Stimulated activated naive CD4-positive, alpha-beta T cell (primary cell): ENCODE measurements at regions not wholly inside any gene's neighbourhood (a gene's known extent, or its start where the extent isn't known, plus 50 kb on each side); places are given as distances from the start of the nearest gene placed in this dataset.

Experiments
- DNase-seq, 6 experiments: peaks; one replicate each; lab custom pipeline; 2025; lab: John Stamatoyannopoulos, UW

DNA sequence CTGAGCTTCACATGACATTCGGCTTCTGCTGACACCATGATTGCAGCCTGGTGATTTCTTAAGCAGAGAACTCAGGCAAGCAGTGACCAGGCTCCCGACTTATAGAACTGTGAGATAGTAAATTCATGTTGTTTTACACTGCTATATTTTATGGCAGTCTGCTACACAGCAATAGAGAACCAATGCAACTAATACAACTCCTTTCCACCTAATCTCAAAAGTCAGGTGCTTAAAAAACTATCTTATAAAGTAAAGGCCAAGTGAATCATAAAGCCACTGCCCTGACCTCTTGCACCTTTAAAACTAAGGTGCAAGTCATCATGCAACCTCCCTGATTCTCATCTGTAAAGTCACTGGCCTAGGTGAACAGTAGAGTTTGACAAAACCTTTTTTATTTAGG is 95.3 kb upstream of the GLS start:
- DNase-seq: no peak

DNA sequence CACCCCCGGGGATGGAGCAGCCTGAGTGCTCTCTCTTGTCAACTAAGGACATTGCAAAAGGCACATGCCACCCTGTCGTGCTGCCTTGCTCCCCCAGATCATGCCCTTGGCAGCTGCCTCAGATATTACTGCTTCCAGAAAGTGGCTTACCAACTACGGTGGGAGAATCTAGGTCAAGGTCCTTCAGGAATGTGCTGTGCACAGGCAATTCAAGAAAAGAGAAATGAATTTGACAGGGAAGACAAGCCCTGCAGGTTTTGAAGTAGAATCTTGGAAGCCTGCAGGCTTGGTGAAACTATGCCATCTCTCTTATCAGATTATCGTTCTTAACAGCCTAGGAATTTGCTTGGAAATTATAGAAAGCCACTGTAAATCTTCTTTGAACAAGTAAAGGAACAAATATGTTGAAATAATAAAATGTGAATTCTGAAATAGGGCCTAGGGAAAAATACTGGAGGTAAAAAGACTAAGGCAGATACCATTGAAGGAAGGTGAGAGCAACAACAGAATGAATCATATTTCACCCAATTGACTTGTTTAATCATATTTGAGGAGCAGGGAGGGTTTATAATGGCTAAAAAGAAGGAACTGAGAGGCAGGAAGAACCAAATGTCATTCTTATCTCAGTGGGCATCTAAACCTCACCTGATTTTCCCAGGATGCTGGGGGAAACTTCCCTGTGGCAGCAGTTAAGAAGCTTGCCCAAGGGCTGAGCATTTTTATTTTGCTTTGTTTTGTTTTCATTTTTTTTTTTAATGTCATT is 94.0 kb upstream of the GLS start:
- DNase-seq: no peak

DNA sequence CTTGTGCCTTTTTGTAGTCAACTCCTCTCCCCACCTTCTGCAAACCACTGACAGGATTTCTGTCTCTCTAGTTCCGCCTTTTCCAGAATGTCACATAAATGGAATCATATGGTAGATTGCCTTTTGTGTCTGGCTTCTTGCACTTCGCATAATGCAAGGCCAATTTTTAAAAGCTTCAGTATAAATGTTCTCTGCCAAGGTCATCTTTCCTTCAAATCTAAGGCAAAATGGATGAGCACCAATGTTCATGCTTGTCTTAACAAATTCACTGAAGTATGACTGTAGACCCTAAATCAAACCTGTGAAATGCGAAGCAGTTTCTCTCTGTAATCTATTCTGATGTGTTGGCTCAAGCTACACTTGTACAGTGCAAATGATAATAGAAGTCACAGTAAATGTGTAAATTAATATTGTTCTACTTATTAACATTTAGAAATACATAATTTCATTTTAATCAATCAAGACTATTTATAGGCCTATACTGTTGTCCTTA is 92.8 kb upstream of the GLS start:
- no peak for DNase-seq

DNA sequence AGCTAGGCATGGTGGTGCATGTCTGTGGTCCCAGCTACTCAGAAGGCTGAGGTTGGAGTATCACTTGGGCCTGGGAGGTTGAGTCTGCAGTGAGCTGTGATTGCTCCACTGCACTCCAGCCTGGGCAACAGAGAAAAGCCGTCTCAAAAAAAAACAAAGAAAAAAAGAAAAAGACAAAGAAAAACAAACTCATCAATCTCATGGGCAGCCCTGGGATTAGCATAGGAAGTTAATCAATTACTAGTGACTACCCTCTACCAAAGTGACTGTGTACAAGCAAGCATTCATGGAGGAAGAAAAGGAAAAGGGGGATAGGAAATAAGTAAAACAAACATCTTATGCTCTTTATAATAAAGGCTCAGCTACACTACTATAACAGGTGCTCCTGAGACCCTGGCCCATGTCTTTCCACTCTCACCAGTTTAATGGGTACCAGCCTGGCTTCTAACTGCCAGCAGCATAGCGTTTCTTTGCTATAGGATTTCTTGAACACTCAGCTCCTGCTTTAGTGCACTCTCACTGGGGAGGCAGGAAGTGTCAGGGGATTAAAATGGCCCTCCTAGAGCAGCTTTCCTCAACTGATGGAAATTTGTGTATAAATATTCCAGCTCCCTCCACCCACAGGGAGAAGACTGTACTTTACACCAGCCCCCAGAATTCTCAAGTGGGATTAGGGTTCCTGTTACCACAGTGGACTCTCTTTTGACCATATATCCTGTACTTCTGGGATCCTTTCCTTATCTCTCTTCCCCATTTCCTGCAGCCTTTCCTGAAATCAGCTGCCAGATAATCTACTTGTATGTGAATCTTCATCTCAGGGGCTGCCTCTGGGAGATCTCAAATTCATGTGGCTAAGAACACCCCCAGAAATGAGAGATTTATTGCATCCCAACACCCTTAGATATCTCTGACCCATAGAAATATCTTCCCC is 91.3 kb upstream of the GLS start:
- no peak for DNase-seq

DNA sequence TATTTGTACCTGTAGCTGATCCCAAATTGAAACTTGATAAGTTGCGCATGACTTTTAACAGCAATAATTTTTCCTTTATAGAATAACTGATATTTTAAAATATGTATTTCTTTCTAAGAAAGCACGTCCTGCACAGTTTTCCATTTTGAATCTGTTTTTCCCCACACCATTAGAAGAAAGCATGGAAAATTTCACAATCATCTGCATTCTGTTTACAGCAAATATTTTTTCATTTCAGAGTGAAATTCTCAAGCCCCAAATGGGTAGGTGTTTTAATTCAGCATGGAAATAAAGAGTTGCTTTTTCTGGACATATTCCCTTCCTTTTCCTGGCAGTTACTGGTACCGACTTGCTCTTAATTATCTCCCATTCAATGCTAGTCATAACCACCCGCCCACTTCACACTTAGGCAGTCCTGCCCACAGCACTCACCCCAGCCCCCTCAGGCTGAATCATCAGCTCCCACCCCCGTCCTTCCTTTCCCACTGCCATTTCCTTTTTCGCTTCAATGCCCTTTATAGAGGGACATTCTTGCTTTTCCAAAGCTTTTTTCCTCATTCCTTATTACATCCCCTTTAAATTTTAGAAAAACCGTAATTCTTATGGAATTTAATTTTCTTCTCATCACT is 89.2 kb upstream of the GLS start:
- no peak for DNase-seq

DNA sequence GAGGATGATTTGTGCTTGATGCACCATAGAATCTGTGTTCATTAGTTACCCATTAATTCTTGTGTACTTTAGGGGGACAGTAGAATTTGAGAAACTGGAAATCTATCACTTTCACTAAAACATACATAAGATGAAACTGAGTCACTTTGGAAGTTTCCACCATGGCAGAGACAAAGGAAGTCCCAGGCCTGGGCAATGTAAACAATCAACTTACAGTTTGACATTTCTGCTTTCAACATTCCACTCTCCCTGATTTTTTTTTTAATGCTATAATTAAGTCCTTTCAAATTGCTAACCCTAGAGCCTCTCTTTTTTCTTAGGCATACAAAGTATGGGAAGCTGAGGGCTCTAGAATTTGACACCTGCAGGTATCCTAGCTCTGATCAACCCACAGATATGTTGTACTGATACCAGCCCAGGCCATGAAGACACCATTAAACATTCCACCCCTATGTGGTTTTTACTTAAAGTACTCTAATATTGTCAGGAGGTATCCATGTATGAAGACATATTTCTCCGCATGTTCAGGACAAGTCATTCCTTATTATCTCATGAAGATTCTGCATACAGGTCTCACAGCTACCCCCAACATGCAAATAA is 88.5 kb upstream of the GLS start:
- DNase-seq: no peak

DNA sequence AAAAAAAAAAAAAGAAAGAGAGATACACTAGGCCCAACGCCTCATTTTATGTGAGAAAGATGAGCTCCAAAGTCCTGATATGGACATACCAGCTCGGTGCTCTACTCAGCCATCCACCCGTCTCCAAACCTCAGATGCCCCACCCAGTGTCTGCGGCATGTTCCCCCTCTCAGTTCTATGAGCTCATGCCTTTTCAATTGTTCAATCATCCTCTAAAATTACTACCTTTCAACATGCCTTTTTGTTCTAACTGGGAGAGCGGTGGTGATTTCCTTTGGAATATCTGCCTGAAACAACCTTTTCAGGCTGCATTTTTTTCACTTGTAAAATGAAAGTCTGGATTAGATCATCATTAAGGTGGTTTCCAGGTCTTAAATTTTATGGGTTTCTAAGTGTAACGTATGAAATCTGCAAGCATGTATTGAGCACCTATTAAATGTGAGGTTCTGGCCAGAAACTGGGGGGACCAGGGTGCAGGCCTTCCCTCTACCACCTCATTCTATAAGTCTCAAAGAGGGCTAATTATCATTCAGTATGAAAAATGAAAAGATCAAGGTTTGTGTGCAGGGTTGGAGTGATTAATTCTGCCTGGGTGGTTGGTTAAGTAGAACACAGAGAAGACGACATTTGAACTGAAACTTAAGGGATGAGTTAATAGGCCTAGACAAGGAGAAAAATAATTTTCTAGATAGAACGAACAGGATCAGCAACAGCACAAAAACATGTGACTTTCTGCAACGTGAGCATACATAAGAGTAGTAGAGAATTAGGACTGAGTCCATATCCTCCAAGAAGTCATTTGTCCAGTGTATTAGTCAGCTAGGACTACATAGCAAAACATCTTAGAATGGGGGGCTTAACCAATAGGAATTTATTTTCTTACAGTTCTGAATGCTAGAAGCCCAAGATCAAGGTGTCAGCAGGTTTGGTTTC is 87.4 kb upstream of the GLS start:
- DNase-seq: no peak

DNA sequence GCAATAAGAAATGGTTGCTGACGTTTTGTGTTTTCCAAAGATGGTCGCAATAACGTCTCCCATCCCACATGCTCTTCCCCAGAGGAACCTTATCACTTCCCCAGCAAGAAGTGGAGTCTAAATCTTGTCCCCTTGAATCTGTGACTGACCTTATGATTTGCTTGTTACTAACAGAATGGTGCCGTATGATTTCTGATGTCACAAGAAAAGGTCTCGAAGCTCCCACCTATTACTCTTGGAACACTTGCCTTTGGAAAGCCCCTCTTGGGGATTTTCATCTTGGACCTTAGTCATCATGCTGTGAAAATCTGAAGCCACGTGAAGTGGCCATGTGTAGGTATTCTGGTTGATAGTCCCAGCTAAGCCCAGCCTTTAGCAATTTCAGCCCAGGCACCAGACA is 86.2 kb upstream of the GLS start:
- no peak for DNase-seq

DNA sequence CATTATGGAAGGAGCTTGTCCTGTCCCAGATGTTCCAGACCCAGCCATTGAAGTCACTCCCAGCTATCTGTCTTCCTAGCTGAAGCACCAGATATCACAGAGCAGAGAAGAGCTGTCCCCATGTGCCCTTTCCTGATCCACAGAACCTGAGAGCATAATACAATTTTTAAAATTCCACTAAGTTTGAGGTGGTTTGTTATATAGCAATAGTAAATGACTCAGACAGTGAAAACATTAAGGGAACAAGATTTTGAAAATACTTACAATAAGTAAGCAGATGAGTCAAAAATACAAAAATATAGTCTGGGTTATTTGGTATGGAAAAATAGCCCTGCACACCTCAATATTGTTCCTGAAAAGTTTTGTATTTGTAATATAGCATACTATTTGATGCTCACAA is 85.8 kb upstream of the GLS start:
- DNase-seq: no peak

DNA sequence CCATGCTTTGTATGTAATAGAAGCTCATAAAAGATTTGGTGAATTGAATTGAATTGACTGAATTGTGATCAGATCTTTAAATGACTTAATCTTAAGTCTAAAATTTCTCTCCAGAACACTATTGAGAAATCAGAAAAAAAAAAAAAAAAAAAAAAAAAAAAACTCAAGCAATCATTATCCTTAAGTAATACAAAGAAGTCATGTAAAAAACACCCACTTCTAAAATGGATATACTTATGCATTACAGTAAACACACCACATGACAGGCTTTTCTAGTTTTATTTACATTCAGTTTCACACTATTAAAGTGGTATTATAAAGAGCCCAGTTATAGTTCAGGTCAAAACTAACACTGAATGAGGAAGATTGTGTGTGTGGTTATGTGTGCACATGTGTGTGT is 84.9 kb upstream of the GLS start:
- no peak for DNase-seq

DNA sequence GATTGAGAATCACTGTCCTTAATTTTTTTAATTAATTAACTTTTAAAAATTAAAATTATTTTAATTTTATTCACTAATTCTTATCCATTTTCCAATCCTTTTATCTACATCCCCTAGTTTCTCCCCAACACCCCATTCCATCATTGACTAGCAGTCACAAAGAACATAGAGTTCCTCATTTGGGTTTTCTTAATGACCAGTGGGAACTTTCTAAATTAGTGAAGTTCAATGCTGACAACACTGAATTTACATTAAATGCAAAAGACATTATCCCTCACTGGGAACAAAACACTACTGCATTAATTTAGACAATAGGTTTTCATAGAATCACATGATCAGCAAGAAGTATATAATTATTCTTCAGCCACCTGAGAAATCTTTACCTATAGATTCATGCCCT is 80.6 kb upstream of the GLS start:
- no peak for DNase-seq

DNA sequence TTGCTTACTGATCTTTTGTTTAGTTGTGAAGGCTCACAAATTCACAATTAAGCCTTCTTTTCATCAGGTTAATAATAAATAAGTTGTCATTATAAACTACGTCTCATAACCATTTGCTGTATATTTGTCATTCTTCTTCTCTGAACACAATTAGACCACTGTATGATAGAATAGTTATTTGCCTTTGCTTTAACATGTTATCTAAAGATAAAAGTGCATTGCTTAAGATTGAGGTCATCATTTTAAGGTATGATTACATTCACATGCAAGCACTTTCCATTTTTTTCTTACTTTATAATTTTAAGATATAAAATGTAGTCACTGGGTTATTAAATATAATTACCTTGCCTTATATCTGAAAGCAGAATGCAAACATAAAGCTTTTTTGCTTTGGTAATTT is 80.1 kb upstream of the GLS start:
- DNase-seq: no peak

DNA sequence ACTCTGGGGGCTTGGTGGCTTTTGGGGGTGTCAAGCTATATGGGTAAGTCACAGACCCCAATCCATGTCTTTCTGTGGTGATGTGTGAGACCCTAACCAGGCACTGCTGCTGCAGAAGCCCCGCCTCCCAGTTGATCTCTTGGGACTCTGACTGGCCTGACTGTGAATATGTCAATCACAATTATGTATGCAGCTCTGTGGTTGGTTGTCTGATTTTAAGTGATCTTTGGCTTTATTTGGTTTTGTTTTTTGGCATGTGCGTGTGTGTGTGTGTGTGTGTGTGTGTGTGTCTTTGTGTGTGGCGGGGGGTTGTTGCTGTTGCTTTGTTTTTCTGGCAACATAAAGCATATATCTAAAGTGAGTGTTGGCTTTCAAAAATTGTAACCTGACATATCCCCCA is 78.5 kb upstream of the GLS start:
- no peak for DNase-seq

DNA sequence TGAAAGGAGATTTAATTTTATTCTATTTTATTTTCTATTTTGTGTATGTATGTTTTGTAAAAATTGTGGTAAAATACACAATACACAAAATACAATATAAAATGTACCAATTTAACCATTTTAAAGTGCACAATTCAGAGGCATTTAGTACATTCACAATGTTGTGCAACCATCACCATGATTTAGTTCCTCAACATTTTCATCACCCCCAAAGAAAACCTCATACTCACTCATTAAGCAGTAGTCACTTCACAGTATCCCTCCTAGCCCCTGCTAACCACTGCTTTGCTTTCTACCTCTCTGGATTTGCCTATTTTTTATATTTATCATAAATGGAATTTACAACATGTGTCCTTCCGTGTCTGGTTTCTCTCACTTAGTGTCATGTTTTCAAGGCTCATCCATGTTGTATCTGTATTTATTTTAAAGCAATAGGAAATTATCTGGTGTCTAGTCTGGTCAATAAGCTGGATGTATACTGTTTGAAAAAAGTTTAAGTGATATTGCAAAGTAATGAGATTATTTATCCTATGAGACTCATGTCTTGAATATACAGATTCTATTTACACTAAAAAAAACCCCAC is 77.9 kb upstream of the GLS start:
- DNase-seq: no peak

DNA sequence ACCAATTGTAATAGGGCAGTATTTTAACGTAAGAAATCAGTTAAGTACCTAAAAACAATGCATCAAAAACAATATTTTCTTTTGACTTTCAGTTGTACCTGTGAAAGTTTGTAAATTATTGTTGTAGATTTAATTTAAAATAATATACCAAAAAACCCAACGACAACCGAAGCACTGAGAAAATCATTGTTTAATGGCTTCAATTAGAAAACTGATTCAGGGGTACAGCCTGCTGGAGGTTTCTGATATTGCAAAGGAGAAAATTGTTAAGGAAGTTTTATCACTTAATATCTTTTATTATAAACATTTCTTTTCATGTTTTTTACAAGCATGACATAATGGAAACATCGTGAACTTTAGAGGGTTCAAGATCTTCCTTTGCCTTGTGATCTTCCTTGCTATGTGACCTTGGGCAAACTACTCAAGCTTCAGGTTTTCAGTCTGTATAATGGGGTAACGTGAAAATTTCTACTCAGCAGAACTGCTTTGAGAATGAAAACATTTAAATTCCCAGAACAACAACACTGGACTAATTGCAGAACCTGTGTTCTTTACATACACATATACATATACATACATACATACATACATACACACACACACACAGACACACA is 76.3 kb upstream of the GLS start:
- peak in 2 of 6 experiments; percentile 7 to 17 for DNase-seq

DNA sequence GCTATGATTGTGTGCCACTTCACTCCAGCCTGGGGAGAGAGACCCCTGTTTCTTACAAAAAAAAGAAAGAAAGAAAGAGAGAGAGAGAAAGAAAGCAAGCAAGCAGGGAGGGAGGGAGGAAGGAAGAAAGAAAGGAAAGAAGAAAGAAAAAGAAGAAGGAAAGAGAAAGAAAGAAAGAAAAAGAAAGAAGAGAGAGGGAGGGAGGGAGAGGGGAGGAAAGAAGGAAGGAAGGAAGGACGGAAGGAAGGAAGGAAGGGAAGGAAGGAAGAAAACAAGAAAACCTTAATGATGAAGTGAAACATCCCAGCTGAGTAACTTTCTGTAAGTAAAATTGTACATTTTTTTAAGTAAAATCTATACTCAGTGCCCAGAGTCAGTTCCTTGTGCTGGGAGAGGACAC is 75.5 kb upstream of the GLS start:
- DNase-seq: no peak

DNA sequence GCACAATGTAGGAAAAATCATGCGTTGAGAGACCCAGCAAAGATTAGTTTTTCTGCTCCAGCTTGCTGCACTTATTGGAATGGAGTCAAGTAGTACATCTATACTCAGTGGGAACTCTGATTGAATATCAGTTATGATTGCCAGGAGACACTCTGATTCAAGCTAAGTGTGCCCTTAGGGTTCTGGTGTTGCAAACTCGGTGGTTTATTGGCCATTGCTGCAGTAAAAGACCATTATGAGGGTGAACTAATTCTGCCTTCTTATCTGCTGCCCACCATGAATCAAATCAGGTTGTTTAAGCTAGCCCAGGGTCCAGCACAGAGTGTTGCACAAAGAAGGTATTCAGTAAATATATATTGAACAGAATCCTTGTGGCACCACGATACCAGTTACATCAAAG is 74.8 kb upstream of the GLS start:
- DNase-seq: no peak

DNA sequence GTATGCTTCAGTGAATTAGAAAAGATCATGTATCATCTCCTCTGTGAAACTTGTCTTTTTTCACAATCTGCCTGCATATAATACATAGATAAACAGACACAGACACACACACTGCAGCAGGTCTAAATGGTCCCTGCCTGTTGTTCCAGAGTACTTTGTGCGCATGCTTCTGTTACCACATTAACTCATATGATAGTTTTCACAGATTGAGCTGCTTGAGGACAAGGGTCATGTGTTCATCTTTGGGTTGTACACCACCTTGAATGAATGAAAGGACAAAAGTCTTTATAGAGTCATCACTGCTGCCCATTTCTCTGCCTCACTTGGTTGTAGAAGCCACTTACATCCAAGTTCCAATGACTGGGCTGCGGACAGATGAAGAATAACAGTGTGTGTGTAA is 72.7 kb upstream of the GLS start:
- no peak for DNase-seq

DNA sequence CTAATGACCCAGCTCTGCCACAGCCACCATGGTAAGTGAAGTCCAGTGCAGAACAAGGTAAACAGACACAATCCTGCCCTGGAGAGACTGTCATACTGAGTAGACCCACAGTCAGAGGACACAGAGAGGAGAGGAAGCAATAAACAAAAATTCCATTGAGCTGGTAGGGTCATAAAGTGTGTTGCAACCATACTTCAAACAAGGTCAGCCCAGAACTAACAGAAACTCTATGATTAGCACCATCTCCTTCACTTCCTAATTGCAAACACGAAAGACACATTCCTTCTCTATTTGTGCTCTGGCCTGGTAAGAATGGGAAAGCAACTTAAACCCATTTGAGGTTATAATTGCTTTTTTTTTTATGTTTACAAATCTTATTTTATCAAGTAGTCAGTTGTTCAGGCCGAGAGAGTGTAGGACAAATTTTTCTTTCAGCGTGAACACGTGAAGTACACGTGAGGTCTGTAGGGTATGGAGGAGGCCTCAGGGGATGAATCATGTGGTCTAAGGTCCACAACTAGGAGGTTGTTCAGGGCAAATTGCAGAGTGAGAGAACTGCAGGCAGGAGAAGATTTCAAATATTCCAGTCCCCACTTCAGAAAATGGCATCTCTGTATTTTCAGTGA is 71.4 kb upstream of the GLS start:
- no peak for DNase-seq
